K562 (cell line): ENCODE measurements at regions not wholly inside any gene's neighbourhood (a gene's known extent, or its start where the extent isn't known, plus 50 kb on each side); places are given as distances from the start of the nearest gene placed in this dataset.

Experiments
- ATAC-seq: fragments of 200-7000 bp; cut with Tn5 transposase; 3 replicates; pipeline ENCODE4 v1.9.1; 2020; ENCODE audit warnings: moderate library complexity
- BruUV-seq: library from RNA; stranded (reverse); fragments of 400-500 nt; replicated peaks from 2 replicates; lab custom pipeline; 2021; lab: Mats Ljungman, UMichigan
- CTCF ChIA-PET: fragments of 300-600 bp; formaldehyde crosslinking; extraction: SDS; loops from one replicate; lab custom pipeline; 2021; ENCODE audit warnings: low intra/inter-chr PET ratio; lab: Yijun Ruan, JAX
- POLR2A ChIA-PET: fragments of 300-600, 350-650 bp; sonication (Branson Sonifier 250); formaldehyde crosslinking; extraction: SDS; loops from one replicate; lab custom pipeline; 2021; ENCODE audit warnings: antibody characterized with exemption, inconsistent platforms; lab: Yijun Ruan, JAX
- DNase-seq, 4 experiments: peaks; one replicate each; pipeline versions ENCODE4 v3.0.0 to v3.0.0-alpha.2; 2011 to 2018; ENCODE audit warnings: low spot score in 3 of 4, mixed read lengths in 3 of 4; ENCODE audit errors: extremely low read depth in 1 of 4
- FAIRE-seq: peaks from 2 replicates; lab custom pipeline; 2011; peaks lifted over from hg19 to GRCh38; lab: Jason Lieb, UNC
- H2AFZ ChIP-seq: 2 replicates; pipeline ENCODE4 v1.6.0; 2011; ENCODE audit warnings: low read depth, low read length, control low read depth, inconsistent platforms
- H3K27ac ChIP-seq: fragments of 200-600 bp; 3 replicates; pipeline ENCODE4 v1.8.0; 2011; ENCODE audit warnings: low read depth, mild to moderate bottlenecking, control low read depth, inconsistent platforms, low read length, moderate library complexity, mixed read lengths; ENCODE audit errors: extremely low read depth
- H3K27me3 ChIP-seq, 2 experiments: fragments of 300-600 bp in 1 of 2; 2 replicates in 1 of 2; 3 replicates in 1 of 2; pipeline versions ENCODE4 v1.6.0 to v1.8.0; 2011; ENCODE audit warnings: inconsistent platforms in 2 of 2, low read length in 2 of 2, mild to moderate bottlenecking in 1 of 2, mixed read lengths in 1 of 2, moderate library complexity in 1 of 2; ENCODE audit not compliant: control insufficient read depth in 2 of 2, insufficient read depth in 2 of 2
- H3K36me3 ChIP-seq: fragments of 300-600 bp; 3 replicates; pipeline ENCODE4 v1.8.0; 2011; ENCODE audit warnings: mild to moderate bottlenecking, low read length, inconsistent platforms; ENCODE audit not compliant: control insufficient read depth, insufficient read depth
- H3K4me1 ChIP-seq, 2 experiments: fragments of 200-600 bp in 1 of 2; replicated peaks in 1 of 2; 2 replicates in 1 of 2; 3 replicates in 1 of 2; pipeline versions ENCODE4 v1.5.1 to v1.8.0; 2011; ENCODE audit warnings: inconsistent platforms in 2 of 2, low read length in 2 of 2, mild to moderate bottlenecking in 1 of 2, mixed read lengths in 1 of 2, moderate library complexity in 1 of 2; ENCODE audit not compliant: control insufficient read depth in 2 of 2, insufficient read depth in 2 of 2
- H3K4me2 ChIP-seq: 2 replicates; pipeline ENCODE4 v1.6.1; 2011; ENCODE audit warnings: low read length, control low read depth, inconsistent platforms, mixed read lengths; ENCODE audit not compliant: insufficient read depth
- H3K4me3 ChIP-seq: fragments of 200-600 bp; sonication (generic), shearing (Covaris generic); 2 replicates; pipeline ENCODE4 v1.5.1; 2016; ENCODE audit warnings: control low read depth, inconsistent platforms
- H3K79me2 ChIP-seq: fragments of 200-600 bp; 3 replicates; pipeline ENCODE4 v1.8.0; 2011; ENCODE audit warnings: low read length, inconsistent platforms; ENCODE audit not compliant: control insufficient read depth, insufficient read depth
- H3K9ac ChIP-seq, 2 experiments: 2 replicates each; pipeline versions ENCODE4 v1.6.0 to v1.6.1; 2011; ENCODE audit warnings: low read depth in 2 of 2, low read length in 2 of 2, control low read depth in 1 of 2, inconsistent platforms in 1 of 2, mild to moderate bottlenecking in 1 of 2, mixed read lengths in 1 of 2; ENCODE audit not compliant: insufficient read depth in 1 of 2
- H3K9me1 ChIP-seq: one replicate; pipeline ENCODE4 v1.6.0; 2011; ENCODE audit warnings: inconsistent platforms, mild to moderate bottlenecking, low read length, moderate library complexity; ENCODE audit not compliant: control insufficient read depth, insufficient read depth
- H3K9me3 ChIP-seq: replicated peaks from 2 replicates; pipeline ENCODE4 v1.5.1; 2011; ENCODE audit warnings: low read depth, low read length, inconsistent platforms; ENCODE audit not compliant: control insufficient read depth, insufficient read depth
- H4K20me1 ChIP-seq: replicated peaks from 2 replicates; pipeline ENCODE4 v1.6.1; 2011; ENCODE audit warnings: low read length, inconsistent platforms, mixed read lengths; ENCODE audit not compliant: control insufficient read depth, insufficient read depth
- CBFA2T3 ChIP-seq: fragments of 450-650 bp; IDR thresholded peaks from 2 replicates; pipeline ENCODE4 v1.6.1; 2017
- CBX8 ChIP-seq: fragments of 200-600 bp; sonication (generic); IDR thresholded peaks from 2 replicates; pipeline ENCODE4 v1.6.1; 2012; ENCODE audit warnings: borderline replicate concordance, mixed run types, low read depth, mild to moderate bottlenecking, moderate library complexity, mixed read lengths, low read length, control low read depth, inconsistent platforms; ENCODE audit not compliant: poor library complexity, severe bottlenecking; ENCODE audit errors: extremely low read depth
- CCAR2 ChIP-seq: fragments of 200-400 bp; formaldehyde crosslinking; IDR thresholded peaks from 2 replicates; pipeline ENCODE4 v1.6.1; 2017; ENCODE audit warnings: mild to moderate bottlenecking, low read depth, low read length
- GABPA ChIP-seq: fragments of 200-800 bp; sonication (Bioruptor generic); conservative IDR thresholded peaks from 2 replicates; pipeline ENCODE4 v1.6.1; 2016; ENCODE audit warnings: low read depth, missing genetic modification characterization, missing compliant biosample characterization
- PTTG1 ChIP-seq: fragments of 450-650 bp; IDR thresholded peaks from 2 replicates; pipeline ENCODE4 v1.6.1; 2016; ENCODE audit warnings: low read depth, mild to moderate bottlenecking, missing genetic modification characterization, missing compliant biosample characterization
- RAD21 ChIP-seq, 2 experiments: fragments of 250-450 bp in 1 of 2; fragments of 450-650 bp in 1 of 2; sonication (Bioruptor Pico) in 1 of 2; formaldehyde crosslinking in 1 of 2; IDR thresholded peaks in 1 of 2; conservative IDR thresholded peaks in 1 of 2; 2 replicates each; pipeline versions ENCODE4 v1.4.0 to v1.8.0; 2020 to 2022; ENCODE audit warnings: mild to moderate bottlenecking in 2 of 2, moderate library complexity in 1 of 2
- SMARCB1 ChIP-seq: IDR thresholded peaks from 2 replicates; pipeline ENCODE4 v1.6.1; 2011; ENCODE audit warnings: improper control_type of control experiment, low read depth; ENCODE audit not compliant: insufficient read length
- TAL1 ChIP-seq: fragments of 450-650 bp; IDR thresholded peaks from 2 replicates; pipeline ENCODE4 v1.6.1; 2016; ENCODE audit warnings: mild to moderate bottlenecking
- TFAM ChIP-seq: fragments of 250-450 bp; sonication (Bioruptor Pico); conservative IDR thresholded peaks from 2 replicates; pipeline ENCODE4 v1.5.0; 2021; ENCODE audit warnings: mild to moderate bottlenecking, moderate library complexity
- TRIM28 ChIP-seq: fragments of 450-650 bp; IDR thresholded peaks from 2 replicates; pipeline ENCODE4 v1.6.1; 2017
- ZFP91 ChIP-seq: sonication (generic); formaldehyde crosslinking; IDR thresholded peaks from 2 replicates; pipeline ENCODE4 v1.8.0; 2022; ENCODE audit warnings: mild to moderate bottlenecking, missing genetic modification reagents
- ZNF263 ChIP-seq: sonication (generic); formaldehyde crosslinking; IDR thresholded peaks from 2 replicates; pipeline ENCODE4 v1.8.0; 2022; ENCODE audit warnings: mild to moderate bottlenecking, missing genetic modification reagents, borderline replicate concordance
- WGBS: fragments of 100-300 bp; shearing (Covaris generic); methylation state at CpG from one replicate; pipeline ENCODE4 v1.1.6; 2016; ENCODE audit warnings: low coverage, mixed read lengths; ENCODE audit not compliant: insufficient coverage; ENCODE audit errors: missing lambda C conversion rate; 5-methylcytosine and 5-hydroxymethylcytosine counted together
- in situ Hi-C: fragments of 300-500 bp; cut with MboI; formaldehyde crosslinking; loops from 4 replicates; pipeline ENCODE4 v1.15.0; 2018; ENCODE audit warnings: inconsistent platforms, mixed read lengths
- intact Hi-C: fragments of 100-400 bp; cut with micrococcal nuclease; formaldehyde crosslinking; loops from 2 replicates; pipeline ENCODE4 v1.14.2; 2022
- TF ChIP-seq, protein P1 (sequence below): fragments of 250-450 bp; sonication (Bioruptor Pico); IDR thresholded peaks from 2 replicates; pipeline ENCODE4 v1.9.0; 2021; ENCODE audit warnings: mild to moderate bottlenecking, inconsistent platforms
- TF ChIP-seq, protein P2 (sequence below): fragments of 450-650 bp; IDR thresholded peaks from 2 replicates; pipeline ENCODE4 v1.6.1; 2017; ENCODE audit warnings: antibody characterized with exemption
- TF ChIP-seq, protein P3 (sequence below): sonication (generic); formaldehyde crosslinking; IDR thresholded peaks from 2 replicates; pipeline ENCODE4 v1.9.0; 2022; ENCODE audit warnings: mild to moderate bottlenecking, missing genetic modification reagents

DNA sequence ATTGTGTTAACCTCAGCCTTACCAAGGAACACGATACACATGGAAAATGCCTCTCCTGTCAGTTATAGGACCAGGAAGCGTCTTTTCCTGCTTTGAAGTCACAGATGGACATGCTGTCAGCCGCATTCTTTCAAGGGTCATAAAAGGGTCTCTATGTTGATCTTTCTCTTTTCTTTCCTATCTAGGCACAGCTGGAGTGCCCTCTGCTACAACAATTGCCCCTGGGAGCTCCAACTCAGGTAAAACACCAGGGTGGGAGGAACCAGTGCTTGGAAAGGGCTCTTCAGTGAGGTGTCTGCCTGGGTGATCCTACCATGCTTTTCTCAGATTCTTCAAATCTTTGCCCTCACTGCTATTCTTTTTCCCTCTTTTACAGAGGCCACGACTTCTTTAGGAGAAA, 157.4 kb upstream of the CNTN1 start (continued):
- TF ChIP-seq, protein P1, sequence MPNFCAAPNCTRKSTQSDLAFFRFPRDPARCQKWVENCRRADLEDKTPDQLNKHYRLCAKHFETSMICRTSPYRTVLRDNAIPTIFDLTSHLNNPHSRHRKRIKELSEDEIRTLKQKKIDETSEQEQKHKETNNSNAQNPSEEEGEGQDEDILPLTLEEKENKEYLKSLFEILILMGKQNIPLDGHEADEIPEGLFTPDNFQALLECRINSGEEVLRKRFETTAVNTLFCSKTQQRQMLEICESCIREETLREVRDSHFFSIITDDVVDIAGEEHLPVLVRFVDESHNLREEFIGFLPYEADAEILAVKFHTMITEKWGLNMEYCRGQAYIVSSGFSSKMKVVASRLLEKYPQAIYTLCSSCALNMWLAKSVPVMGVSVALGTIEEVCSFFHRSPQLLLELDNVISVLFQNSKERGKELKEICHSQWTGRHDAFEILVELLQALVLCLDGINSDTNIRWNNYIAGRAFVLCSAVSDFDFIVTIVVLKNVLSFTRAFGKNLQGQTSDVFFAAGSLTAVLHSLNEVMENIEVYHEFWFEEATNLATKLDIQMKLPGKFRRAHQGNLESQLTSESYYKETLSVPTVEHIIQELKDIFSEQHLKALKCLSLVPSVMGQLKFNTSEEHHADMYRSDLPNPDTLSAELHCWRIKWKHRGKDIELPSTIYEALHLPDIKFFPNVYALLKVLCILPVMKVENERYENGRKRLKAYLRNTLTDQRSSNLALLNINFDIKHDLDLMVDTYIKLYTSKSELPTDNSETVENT (CRISPR knock-in tag), result no peak
- TF ChIP-seq CBX8, result no peak
- TF ChIP-seq, all 486 proteins: peak for 0

GRCh38 chr12:40551466-40551865, 140.8 kb upstream of the CNTN1 start:
- DNase-seq, result no peak
- POLR2A ChIA-PET, result no interaction called here
- no peaks in the 10 kb centered on the region for H3K79me2 ChIP-seq
- CTCF ChIA-PET, result no interaction called here
- no peak overlapping the region for H3K9ac ChIP-seq
- H3K4me3 ChIP-seq, result no peak overlapping the region
- no peaks in the 10 kb centered on the region for H3K27me3 ChIP-seq
- no peaks in the 10 kb centered on the region for H3K9me1 ChIP-seq
- H2AFZ ChIP-seq, result no peak overlapping the region
- TF ChIP-seq, protein P2, sequence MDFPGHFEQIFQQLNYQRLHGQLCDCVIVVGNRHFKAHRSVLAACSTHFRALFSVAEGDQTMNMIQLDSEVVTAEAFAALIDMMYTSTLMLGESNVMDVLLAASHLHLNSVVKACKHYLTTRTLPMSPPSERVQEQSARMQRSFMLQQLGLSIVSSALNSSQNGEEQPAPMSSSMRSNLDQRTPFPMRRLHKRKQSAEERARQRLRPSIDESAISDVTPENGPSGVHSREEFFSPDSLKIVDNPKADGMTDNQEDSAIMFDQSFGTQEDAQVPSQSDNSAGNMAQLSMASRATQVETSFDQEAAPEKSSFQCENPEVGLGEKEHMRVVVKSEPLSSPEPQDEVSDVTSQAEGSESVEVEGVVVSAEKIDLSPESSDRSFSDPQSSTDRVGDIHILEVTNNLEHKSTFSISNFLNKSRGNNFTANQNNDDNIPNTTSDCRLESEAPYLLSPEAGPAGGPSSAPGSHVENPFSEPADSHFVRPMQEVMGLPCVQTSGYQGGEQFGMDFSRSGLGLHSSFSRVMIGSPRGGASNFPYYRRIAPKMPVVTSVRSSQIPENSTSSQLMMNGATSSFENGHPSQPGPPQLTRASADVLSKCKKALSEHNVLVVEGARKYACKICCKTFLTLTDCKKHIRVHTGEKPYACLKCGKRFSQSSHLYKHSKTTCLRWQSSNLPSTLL, result no peak
- TF ChIP-seq PTTG1 (tag) (no peak), CBFA2T3 (no peak), RAD21 (CRISPR knock-in tag; conservative IDR thresholded peaks at IDR 0.05 in 1 of 2, IDR thresholded peaks at IDR 0.05 in 1 of 2) (no peak), TRIM28 (no peak), CCAR2 (no peak), SMARCB1 (no peak), GABPA (no peak), ZNF263 (CRISPR knock-in tag) (no peak), TAL1 (no peak), TFAM (CRISPR knock-in tag) (no peak), ZFP91 (CRISPR knock-in tag) (no peak)
- TF ChIP-seq, protein P3, sequence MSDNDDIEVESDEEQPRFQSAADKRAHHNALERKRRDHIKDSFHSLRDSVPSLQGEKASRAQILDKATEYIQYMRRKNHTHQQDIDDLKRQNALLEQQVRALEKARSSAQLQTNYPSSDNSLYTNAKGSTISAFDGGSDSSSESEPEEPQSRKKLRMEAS, result no peak
- TF ChIP-seq, all 486 proteins: peak for 0
- no peaks in the 10 kb centered on the region for H3K36me3 ChIP-seq
- 6% methylated on average over 1 of the region's 1 CpG for WGBS
- H4K20me1 ChIP-seq, result no peaks in the 10 kb centered on the region
- H3K4me1 ChIP-seq, result no peaks in the 10 kb centered on the region
- ATAC-seq (no peak), FAIRE-seq (no peak)
- H3K27ac ChIP-seq, result no peak overlapping the region
- H3K4me2 ChIP-seq, result no peak overlapping the region
- BruUV-seq, result no TSS peak
- in situ Hi-C loops, result no loop called here
- intact Hi-C loops, result no loop called here
- H3K9me3 ChIP-seq, result no peaks in the 10 kb centered on the region
